Motor neuron (in vitro differentiated cells): ENCODE measurements at regions not wholly inside any gene's neighbourhood (a gene's known extent, or its start where the extent isn't known, plus 50 kb on each side); places are given as distances from the start of the nearest gene placed in this dataset.
A peak's percentile ranks its signal among the peaks of the same experiment; 100 is the strongest.

Experiments used
- ATAC-seq, 8 experiments: fragments of 200-7000 bp; cut with Tn5 transposase; replicated peaks in 6 of 8; 2 replicates each; pipeline ENCODE4 v1.8.0; 2021; ENCODE audit warnings: mild to moderate bottlenecking in 8 of 8, moderate library complexity in 8 of 8
- H3K27ac ChIP-seq, 2 donors: fragments of 250-450 bp; sonication (Bioruptor Pico); 2 replicates each; pipeline ENCODE4 v1.9.0; 2021; ENCODE audit warnings: antibody characterized with exemption in 2 of 2, mild to moderate bottlenecking in 2 of 2, moderate library complexity in 1 of 2
- H3K4me1 ChIP-seq, 2 donors: fragments of 250-450 bp; sonication (Bioruptor Pico); replicated peaks in 1 of 2; 2 replicates each; pipeline ENCODE4 v1.6.1; 2021; ENCODE audit warnings: antibody characterized with exemption in 2 of 2, mild to moderate bottlenecking in 2 of 2, moderate library complexity in 1 of 2
- H3K4me3 ChIP-seq, 5 donors: fragments of 250-450 bp; sonication (Bioruptor Pico); 2 replicates each; pipeline ENCODE4 v1.9.0; 2021; ENCODE audit warnings: antibody characterized with exemption in 5 of 5, mild to moderate bottlenecking in 5 of 5, moderate library complexity in 4 of 5
- WGBS, 10 experiments: fragments of 450-650 bp; shearing (Covaris generic); methylation state at CpG; one replicate each; pipeline ENCODE4 v1.0.0; 2022; 5-methylcytosine and 5-hydroxymethylcytosine counted together
- in situ Hi-C, 9 experiments: fragments of 400-800 bp; cut with MboI; loops; one replicate each; pipeline ENCODE4 v1.15.0; 2021; ENCODE audit warnings: low sequenced_read_pairs in 9 of 9, low pct_unique_long_range_greater_than_20kb in 2 of 9; ENCODE audit not compliant: unreplicated experiment in 9 of 9

DNA sequence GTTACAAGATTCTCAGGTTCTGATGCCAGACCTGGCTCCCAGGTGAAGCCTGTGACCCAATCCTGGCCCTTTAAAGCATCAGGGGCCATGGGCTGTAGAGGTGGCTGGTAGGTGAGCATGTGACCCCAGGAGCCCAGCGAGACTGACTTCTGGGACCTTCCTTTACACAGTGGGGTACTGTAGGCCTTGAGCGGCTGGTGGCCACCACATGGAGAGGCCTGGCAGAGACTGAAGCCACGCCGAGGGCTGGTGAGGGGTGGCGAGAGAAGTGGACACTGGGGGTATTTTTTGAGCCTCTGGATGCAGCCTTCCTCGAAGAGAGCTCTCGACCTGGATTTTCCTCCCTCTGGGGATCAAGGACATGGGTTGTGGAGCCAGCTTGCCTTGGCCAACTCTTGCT lies 71.2 kb upstream of the ITGA11 start:
- WGBS, 10 experiments = 80 to 100% (median 92%) methylated on average over 1 to 4 of the region's 7 CpGs; no CpG with 5 or more reads in 6 of the 10 experiments
- peaks cover 0 to 2% of the 10 kb centered on the region in 2 donors for H3K4me1 ChIP-seq
- no peak overlapping the region for H3K27ac ChIP-seq
- ATAC-seq = no peak
- in situ Hi-C loops = no loop called here
- no peak overlapping the region for H3K4me3 ChIP-seq

DNA sequence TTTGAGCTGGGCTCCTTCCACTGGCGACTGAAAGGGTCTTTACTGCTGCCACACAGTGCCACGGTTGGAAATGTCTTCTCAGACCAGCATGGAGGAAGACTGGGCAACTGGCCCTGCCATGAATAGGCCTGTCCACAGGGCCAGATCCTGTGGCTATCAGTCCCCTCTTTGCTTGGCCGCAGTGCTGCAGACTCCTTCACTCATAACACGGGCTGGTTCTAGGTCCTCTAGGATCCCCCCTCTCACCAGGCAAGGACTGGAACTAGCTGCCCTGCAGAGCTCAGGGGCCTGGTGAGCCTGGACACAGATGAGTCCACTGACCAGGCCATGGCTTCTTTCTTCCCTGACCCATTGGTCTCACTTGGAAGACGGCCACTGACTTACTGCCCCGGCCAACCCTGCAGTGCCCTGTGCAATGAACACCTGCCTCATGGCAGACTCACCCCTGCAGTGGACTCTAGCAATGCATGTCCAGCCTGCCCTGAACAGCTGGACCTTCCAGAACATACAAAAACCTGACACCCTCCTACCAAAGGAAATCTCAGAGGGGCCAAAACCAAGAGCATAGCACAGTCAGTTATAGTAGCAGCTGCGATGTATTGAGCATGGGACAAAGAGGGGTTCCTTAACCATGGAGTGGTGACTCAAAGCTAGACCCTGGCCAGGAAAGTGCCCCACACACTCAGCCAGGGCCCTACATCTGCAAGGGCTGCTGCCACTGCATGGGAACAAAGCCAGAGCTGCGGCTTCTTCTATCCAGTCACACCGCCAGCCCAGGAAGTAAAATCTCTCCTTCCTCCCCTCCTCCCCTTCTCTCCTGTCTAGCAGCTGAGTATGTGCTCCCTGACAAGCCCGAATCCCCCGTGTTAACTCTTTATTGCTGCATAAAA lies 72.1 kb upstream of the ITGA11 start:
- peak in 2 of 8 experiments; percentile 16 to 21 for ATAC-seq
- in situ Hi-C loops = no loop called here
- Histone ChIP-seq H3K4me3 (no peak overlapping the region), H3K4me1 (peaks cover 0 to 2% of the 10 kb centered on the region in 2 donors), H3K27ac (no peak overlapping the region)
- 13 to 100% (median 90%) methylated on average over 1 to 4 of the region's 11 CpGs; no CpG with 5 or more reads in 5 of the 10 experiments for WGBS, 10 experiments

DNA sequence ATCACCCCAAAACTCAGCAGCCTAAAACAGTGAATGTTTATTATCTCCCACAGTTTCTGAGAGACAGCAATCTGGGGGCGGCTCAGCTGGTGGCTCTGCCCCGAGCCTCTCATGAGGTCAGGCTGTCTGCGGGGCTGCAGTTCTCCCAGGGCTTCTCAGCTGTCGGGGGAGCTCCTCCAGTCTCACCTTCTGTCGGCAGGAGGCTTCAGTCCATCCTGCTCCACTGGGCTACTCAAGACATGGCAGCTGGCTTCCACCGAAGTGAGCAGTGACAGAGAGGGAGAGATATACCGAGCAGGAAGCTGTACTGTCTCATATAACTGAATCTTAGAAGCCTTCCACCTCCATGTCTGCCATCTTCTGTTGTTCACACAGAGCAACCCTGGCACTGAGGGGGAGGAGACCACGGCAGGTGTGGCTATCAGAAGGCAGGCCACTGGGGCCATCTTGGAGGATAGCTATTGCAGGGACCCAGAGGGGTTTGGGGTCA lies 72.8 kb upstream of the ITGA11 start:
- WGBS, 10 experiments = 0 to 84% (median 60%) methylated on average over 1 to 3 of the region's 8 CpGs; no CpG with 5 or more reads in 6 of the 10 experiments
- Histone ChIP-seq H3K4me3 (no peak overlapping the region), H3K27ac (no peak overlapping the region), H3K4me1 (peaks cover 0 to 2% of the 10 kb centered on the region in 2 donors)
- in situ Hi-C loops = no loop called here
- ATAC-seq = no peak

- in situ Hi-C loops = no loop called here
- no peak overlapping the region for H3K4me3 ChIP-seq
- 80% methylated on average over 2 of the region's 2 CpGs; no CpG with 5 or more reads in 8 of the 10 experiments for WGBS, 10 experiments
- no peak overlapping the region for H3K27ac ChIP-seq
- peaks cover 0 to 2% of the 10 kb centered on the region in 2 donors for H3K4me1 ChIP-seq
- ATAC-seq = no peak
These were observed 72.7 kb upstream of the CORO2B start for GRCh38 chr15:68506071-68506470.

DNA sequence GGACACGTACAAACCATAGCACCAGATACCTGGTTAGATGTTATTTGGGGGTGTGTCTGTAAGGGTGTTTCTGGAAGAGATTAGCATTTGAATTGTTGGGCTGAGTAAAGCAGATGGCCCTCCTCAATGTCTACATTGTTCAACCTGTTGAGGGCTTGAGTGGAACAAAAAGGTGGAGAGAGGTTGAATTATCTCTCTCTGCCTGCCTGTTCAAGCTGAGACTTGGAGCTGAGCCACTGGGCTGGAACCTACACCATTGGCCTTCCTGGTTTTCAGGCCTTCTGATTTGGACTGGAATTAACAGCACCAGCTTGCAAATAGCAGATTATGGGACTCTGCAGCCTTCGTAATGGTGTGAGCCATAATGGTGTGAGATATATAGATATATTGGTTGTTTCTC lies 71.3 kb upstream of the CORO2B start:
- Histone ChIP-seq H3K27ac (no peak overlapping the region), H3K4me3 (no peak overlapping the region), H3K4me1 (peaks cover 0 to 2% of the 10 kb centered on the region in 2 donors)
- peak in 1 of 8 experiments; percentile 23 for ATAC-seq
- in situ Hi-C loops = no loop called here
- 80 to 100% (median 94%) methylated on average over 1 to 2 of the region's 2 CpGs; no CpG with 5 or more reads in 4 of the 10 experiments for WGBS, 10 experiments

DNA sequence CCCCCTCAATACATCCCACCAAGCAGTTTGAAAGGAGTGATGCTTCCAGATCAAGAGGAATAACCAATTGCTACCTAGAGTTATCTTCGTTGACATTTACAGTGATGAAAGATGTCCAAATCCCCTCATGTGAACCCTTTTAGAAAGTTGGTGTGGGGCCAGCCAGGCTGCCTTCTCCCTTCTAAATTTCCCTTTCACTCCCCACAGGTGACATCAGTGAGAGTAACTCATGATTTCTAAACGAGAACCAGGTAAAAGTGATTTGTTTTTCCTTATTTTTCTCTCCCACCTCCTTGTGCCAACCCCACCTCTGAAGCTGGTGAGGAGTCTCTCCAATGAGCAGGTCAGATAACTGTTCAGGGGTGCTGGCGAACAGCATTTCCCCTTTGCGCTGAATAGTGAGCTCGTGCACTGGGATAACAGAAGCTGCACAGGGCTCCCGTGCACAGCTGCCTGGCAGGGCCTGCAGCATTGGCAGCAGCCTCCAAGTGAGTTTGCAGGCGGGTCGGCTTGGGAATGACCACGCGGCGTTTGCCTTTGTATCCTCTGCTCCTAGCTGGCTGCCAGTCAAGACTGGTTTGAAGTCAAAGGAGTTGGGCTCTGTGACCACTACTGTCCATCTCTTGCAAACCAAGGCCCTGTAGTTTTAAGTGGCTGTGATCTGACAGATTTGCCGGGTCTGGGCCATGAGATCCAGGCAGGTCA lies 70.2 kb upstream of the CORO2B start:
- peak in 4 of 8 experiments; percentile 45 to 74 (median 62) for ATAC-seq
- H3K4me1 ChIP-seq = peaks cover 0 to 2% of the 10 kb centered on the region in 2 donors
- H3K27ac ChIP-seq = no peak overlapping the region
- no peak overlapping the region for H3K4me3 ChIP-seq
- in situ Hi-C loops = no loop called here
- 40 to 90% (median 76%) methylated on average over 1 to 8 of the region's 12 CpGs for whole genome bisulfite sequencing, 10 experiments

DNA sequence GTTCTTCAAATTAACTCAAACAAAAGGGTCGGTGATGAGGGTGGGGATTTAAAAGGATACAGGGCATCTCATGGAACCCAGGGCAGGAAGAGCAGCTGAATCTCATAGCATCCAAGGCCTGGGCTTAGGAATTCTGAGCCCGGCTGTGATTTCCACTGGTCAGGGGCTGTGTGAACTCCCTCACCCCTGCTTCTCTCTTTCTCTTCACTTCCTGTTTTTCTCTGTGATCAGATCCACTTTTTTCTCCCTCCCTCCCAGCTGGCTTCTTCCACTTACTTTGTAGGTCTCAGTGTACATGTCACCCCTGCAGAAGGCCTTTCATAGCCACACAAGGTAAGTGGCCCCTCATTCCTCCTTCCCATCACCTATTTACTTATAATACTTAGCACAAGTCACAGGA lies 68.2 kb upstream of the CORO2B start:
- H3K4me1 ChIP-seq = no peaks in the 10 kb centered on the region
- H3K4me3 ChIP-seq = no peak overlapping the region
- in situ Hi-C loops = no loop called here
- no peak overlapping the region for H3K27ac ChIP-seq
- ATAC-seq = no peak
- WGBS, 10 experiments = 43 to 100% (median 80%) methylated on average over 1 to 2 of the region's 2 CpGs; no CpG with 5 or more reads in 3 of the 10 experiments

DNA sequence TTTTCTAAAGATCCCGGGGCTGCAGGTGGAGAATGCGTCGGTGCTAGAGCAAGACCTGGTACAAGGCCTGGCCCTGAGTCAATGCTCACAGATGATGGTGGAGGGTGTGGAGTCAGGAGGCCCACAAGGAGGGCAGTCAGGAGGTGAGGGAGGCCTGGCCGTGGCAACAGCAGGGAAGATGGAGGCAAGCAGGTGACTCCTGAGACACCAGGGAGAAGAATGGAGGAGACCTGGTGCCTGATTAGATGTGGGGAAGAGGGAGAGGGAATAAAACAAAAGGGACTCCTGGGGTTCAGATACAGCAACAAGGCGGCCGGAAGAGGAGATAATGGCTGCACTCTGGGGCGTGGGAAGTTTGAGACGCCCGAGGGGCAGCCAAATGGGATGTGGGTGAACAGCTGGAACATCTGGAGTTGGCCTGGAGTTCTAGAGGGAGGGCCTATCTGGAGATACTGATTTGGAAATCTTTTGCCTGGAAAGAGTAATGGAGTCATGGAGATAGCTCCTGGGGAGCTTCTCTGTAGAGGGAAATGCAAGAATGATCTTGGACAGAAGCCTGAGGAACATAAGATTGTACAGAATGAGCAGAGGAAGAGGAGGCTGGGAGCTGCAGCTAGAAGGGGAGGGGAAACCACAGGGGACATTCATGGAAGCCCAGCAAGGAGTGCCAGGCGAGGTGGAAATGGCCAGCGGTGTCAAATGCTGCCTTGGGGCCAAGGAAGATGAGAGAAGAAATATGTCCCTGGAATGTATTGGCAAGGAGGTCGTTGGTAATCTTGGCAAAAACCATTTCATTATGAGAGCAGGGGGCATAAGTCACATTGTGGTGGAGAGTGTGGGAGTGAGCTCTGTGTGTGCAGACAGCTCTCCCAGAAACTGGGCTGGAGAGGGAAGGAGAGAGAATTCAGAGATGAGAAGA lies 67.5 kb upstream of the CORO2B start:
- Histone ChIP-seq H3K4me3 (no peak overlapping the region), H3K27ac (no peak overlapping the region), H3K4me1 (no peaks in the 10 kb centered on the region)
- in situ Hi-C loops = no loop called here
- WGBS, 10 experiments = 19 to 100% (median 77%) methylated on average over 3 to 10 of the region's 12 CpGs
- ATAC-seq = no peak

- WGBS, 10 experiments = 33 to 93% (median 72%) methylated on average over 1 to 7 of the region's 7 CpGs; no CpG with 5 or more reads in 1 of the 10 experiments
- Histone ChIP-seq H3K4me1 (peaks cover 1 to 2% of the 10 kb centered on the region in 2 donors), H3K27ac (no peak overlapping the region), H3K4me3 (no peak overlapping the region)
- in situ Hi-C loops = no loop called here
- no peak for ATAC-seq
These were observed 66.7 kb upstream of the CORO2B start for GRCh38 chr15:68512052-68512451.

GRCh38 chr15:68512598-68512997 lies 66.2 kb upstream of the CORO2B start:
- ATAC-seq = no peak
- H3K4me1 ChIP-seq = peaks cover 4 to 7% of the 10 kb centered on the region in 2 donors
- 3 to 92% (median 68%) methylated on average over 1 to 3 of the region's 3 CpGs; no CpG with 5 or more reads in 2 of the 10 experiments for WGBS, 10 experiments
- no peak overlapping the region for H3K4me3 ChIP-seq
- in situ Hi-C loops = no loop called here
- no peak overlapping the region for H3K27ac ChIP-seq

- H3K4me3 ChIP-seq = no peak overlapping the region
- no peak overlapping the region for H3K27ac ChIP-seq
- in situ Hi-C loops = no loop called here
- WGBS, 10 experiments = 33 to 100% (median 79%) methylated on average over 1 to 3 of the region's 6 CpGs; no CpG with 5 or more reads in 2 of the 10 experiments
- no peak for ATAC-seq
- peaks cover 4 to 13% of the 10 kb centered on the region in 2 donors for H3K4me1 ChIP-seq
These were observed 63.3 kb upstream of the CORO2B start for GRCh38 chr15:68515371-68516095.

- H3K4me1 ChIP-seq = peaks cover 4 to 13% of the 10 kb centered on the region in 2 donors
- 40 to 69% (median 58%) methylated on average over 1 to 6 of the region's 6 CpGs; no CpG with 5 or more reads in 3 of the 10 experiments for WGBS, 10 experiments
- peak in 4 of 8 experiments; percentile 27 to 43 (median 36) for ATAC-seq
- no peak overlapping the region for H3K27ac ChIP-seq
- in situ Hi-C loops = no loop called here
- H3K4me3 ChIP-seq = no peak overlapping the region
These were observed 61.5 kb upstream of the CORO2B start for GRCh38 chr15:68517285-68517761.
